ENCODE measurements at regions not wholly inside any gene's neighbourhood (a gene's known extent, or its start where the extent isn't known, plus 50 kb on each side); places are given as distances from the start of the nearest gene placed in this dataset.

- in situ Hi-C loops (cut with HindIII; ENCODE audit: low pct_unique_long_range_greater_than_20kb, low sequenced_read_pairs) (no loop called here), intact Hi-C loops (cut with micrococcal nuclease; ENCODE audit: unreplicated experiment) (no loop called here)
- no peaks in the 10 kb centered on the region for H3K36me3 ChIP-seq (ENCODE audit: control insufficient read depth, insufficient read depth, low read length)
- no peaks in the 10 kb centered on the region for H3K27me3 ChIP-seq (ENCODE audit: control insufficient read depth, insufficient read depth, low read length)
- H3K27ac ChIP-seq (ENCODE audit: low read length), result no peak overlapping the region
- no peaks in the 10 kb centered on the region; the same call in 1 of the 2 replicates for H3K9me3 ChIP-seq (ENCODE audit: control insufficient read depth, insufficient read depth, low read depth, low read length)
- ATAC-seq (no peak), DNase-seq (ENCODE audit: low read depth, low spot score) (no peak)
- H3K4me1 ChIP-seq (ENCODE audit: control insufficient read depth, insufficient read depth, low read length), result no peaks in the 10 kb centered on the region
- POLR2A ChIA-PET, result no interaction called here
- BruUV-seq (replicated peaks), result no TSS peak
- TF ChIP-seq, protein P1, sequence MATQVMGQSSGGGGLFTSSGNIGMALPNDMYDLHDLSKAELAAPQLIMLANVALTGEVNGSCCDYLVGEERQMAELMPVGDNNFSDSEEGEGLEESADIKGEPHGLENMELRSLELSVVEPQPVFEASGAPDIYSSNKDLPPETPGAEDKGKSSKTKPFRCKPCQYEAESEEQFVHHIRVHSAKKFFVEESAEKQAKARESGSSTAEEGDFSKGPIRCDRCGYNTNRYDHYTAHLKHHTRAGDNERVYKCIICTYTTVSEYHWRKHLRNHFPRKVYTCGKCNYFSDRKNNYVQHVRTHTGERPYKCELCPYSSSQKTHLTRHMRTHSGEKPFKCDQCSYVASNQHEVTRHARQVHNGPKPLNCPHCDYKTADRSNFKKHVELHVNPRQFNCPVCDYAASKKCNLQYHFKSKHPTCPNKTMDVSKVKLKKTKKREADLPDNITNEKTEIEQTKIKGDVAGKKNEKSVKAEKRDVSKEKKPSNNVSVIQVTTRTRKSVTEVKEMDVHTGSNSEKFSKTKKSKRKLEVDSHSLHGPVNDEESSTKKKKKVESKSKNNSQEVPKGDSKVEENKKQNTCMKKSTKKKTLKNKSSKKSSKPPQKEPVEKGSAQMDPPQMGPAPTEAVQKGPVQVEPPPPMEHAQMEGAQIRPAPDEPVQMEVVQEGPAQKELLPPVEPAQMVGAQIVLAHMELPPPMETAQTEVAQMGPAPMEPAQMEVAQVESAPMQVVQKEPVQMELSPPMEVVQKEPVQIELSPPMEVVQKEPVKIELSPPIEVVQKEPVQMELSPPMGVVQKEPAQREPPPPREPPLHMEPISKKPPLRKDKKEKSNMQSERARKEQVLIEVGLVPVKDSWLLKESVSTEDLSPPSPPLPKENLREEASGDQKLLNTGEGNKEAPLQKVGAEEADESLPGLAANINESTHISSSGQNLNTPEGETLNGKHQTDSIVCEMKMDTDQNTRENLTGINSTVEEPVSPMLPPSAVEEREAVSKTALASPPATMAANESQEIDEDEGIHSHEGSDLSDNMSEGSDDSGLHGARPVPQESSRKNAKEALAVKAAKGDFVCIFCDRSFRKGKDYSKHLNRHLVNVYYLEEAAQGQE (IDR thresholded peaks at IDR 0.05; ENCODE audit: insufficient read depth in 1 of 2, low read depth in 2 of 2, low read length in 1 of 2), result no peak
- TF ChIP-seq TCF7L2 (IDR thresholded peaks at IDR 0.05; ENCODE audit: low read depth, low read length) (no peak), SIN3A (IDR thresholded peaks at IDR 0.05; ENCODE audit: borderline replicate concordance, insufficient read depth, low read depth, low read length) (no peak), POLR2AphosphoS5 (IDR thresholded peaks at IDR 0.05; ENCODE audit: low read depth, low read length) (no peak)
- TF ChIP-seq, protein P2, sequence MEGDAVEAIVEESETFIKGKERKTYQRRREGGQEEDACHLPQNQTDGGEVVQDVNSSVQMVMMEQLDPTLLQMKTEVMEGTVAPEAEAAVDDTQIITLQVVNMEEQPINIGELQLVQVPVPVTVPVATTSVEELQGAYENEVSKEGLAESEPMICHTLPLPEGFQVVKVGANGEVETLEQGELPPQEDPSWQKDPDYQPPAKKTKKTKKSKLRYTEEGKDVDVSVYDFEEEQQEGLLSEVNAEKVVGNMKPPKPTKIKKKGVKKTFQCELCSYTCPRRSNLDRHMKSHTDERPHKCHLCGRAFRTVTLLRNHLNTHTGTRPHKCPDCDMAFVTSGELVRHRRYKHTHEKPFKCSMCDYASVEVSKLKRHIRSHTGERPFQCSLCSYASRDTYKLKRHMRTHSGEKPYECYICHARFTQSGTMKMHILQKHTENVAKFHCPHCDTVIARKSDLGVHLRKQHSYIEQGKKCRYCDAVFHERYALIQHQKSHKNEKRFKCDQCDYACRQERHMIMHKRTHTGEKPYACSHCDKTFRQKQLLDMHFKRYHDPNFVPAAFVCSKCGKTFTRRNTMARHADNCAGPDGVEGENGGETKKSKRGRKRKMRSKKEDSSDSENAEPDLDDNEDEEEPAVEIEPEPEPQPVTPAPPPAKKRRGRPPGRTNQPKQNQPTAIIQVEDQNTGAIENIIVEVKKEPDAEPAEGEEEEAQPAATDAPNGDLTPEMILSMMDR (IDR thresholded peaks at IDR 0.05), result no peak
- CTCF ChIA-PET, result no interaction called here
- H3K4me3 ChIP-seq (ENCODE audit: low read depth in 2 of 2, low read length in 2 of 2), result no peak overlapping the region
Observed at GRCh38 chr3:111415018-111415417, 127.0 kb upstream of the CD96 start.

DNA sequence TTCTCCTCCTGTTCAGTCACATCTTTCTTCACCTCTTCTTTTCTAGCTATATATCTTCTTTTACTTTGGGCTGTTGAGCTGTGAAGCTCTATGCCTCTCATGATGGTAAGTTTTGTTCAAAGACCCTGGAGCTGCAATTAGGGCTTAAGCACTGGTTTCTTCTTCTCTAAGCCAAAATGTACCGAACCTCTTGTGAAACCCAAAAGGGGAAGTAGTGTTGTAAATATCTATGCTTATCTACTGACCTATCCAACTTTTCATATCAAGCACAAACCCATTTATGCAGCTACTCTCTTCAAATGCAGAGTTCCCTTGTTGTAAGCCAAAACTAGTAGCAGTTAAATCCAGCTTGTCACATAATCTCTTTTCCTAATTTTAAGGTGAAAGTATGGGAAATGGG is 123.6 kb upstream of the CD96 start:
- ChIA-PET CTCF (no interaction called here), POLR2A (no interaction called here)
- TF ChIP-seq, protein P2 (IDR thresholded peaks at IDR 0.05), result no peak
- TF ChIP-seq POLR2AphosphoS5 (IDR thresholded peaks at IDR 0.05; ENCODE audit: low read depth, low read length) (no peak), SIN3A (IDR thresholded peaks at IDR 0.05; ENCODE audit: borderline replicate concordance, insufficient read depth, low read depth, low read length) (no peak), TCF7L2 (IDR thresholded peaks at IDR 0.05; ENCODE audit: low read depth, low read length) (no peak)
- TF ChIP-seq, protein P1 (IDR thresholded peaks at IDR 0.05; ENCODE audit: insufficient read depth in 1 of 2, low read depth in 2 of 2, low read length in 1 of 2), result no peak
- no peak for DNase-seq (ENCODE audit: low read depth, low spot score)
- in situ Hi-C loops (cut with HindIII; ENCODE audit: low pct_unique_long_range_greater_than_20kb, low sequenced_read_pairs), result no loop called here
- no peaks in the 10 kb centered on the region for H3K4me1 ChIP-seq (ENCODE audit: control insufficient read depth, insufficient read depth, low read length)
- no peaks in the 10 kb centered on the region; the same call in 1 of the 2 replicates for H3K9me3 ChIP-seq (ENCODE audit: control insufficient read depth, insufficient read depth, low read depth, low read length)
- ATAC-seq, result no peak
- intact Hi-C loops (cut with micrococcal nuclease; ENCODE audit: unreplicated experiment), result no loop called here
- no peaks in the 10 kb centered on the region for H3K36me3 ChIP-seq (ENCODE audit: control insufficient read depth, insufficient read depth, low read length)
- no peak overlapping the region for H3K27ac ChIP-seq (ENCODE audit: low read length)
- no peak overlapping the region for H3K4me3 ChIP-seq (ENCODE audit: low read depth in 2 of 2, low read length in 2 of 2)
- BruUV-seq (replicated peaks), result no TSS peak
- no peaks in the 10 kb centered on the region for H3K27me3 ChIP-seq (ENCODE audit: control insufficient read depth, insufficient read depth, low read length)

Measured in Panc1 (cell line).